Heart left ventricle (tissue), 16 donors: ENCODE measurements at regions not wholly inside any gene's neighbourhood (a gene's known extent, or its start where the extent isn't known, plus 50 kb on each side); places are given as distances from the start of the nearest gene placed in this dataset.

ENCODE experiments used
- ATAC-seq, 4 donors: fragments of 200-7000 bp; cut with Tn5 transposase; one replicate each; pipeline ENCODE4 v1.9.1; 2020 to 2022; ENCODE audit warnings: moderate library complexity in 4 of 4, mild to moderate bottlenecking in 3 of 4, moderate number of reproducible peaks in 1 of 4
- DNase-seq, 5 donors: peaks; one replicate each; pipeline ENCODE4 v3.0.0-alpha.2; 2020
- H3K27ac ChIP-seq, 12 donors: fragments of 200-600 bp; sonication (generic) in 4 of 12; one replicate each; pipeline versions ENCODE4 v1.5.0 to v1.8.0; 2016 to 2022; ENCODE audit warnings: mild to moderate bottlenecking in 2 of 12
- H3K27me3 ChIP-seq, 9 donors: fragments of 200-600 bp; sonication (generic) in 2 of 9; one replicate each; pipeline versions ENCODE4 v1.5.1 to v1.8.0; 2016 to 2022; ENCODE audit warnings: mild to moderate bottlenecking in 3 of 9
- H3K36me3 ChIP-seq, 9 donors: fragments of 200-600 bp; sonication (generic) in 2 of 9; one replicate each; pipeline versions ENCODE4 v1.5.0 to v1.8.0; 2018 to 2022; ENCODE audit warnings: mild to moderate bottlenecking in 2 of 9
- H3K4me1 ChIP-seq, 12 donors: fragments of 200-600 bp; sonication (generic) in 4 of 12; one replicate each; pipeline versions ENCODE4 v1.5.0 to v1.8.0; 2016 to 2022; ENCODE audit warnings: mild to moderate bottlenecking in 3 of 12
- H3K4me3 ChIP-seq, 12 donors: fragments of 200-600 bp; sonication (generic) in 4 of 12; one replicate each; pipeline versions ENCODE4 v1.5.0 to v1.8.0; 2017 to 2022; ENCODE audit warnings: mild to moderate bottlenecking in 9 of 12, moderate library complexity in 4 of 12
- H3K9me3 ChIP-seq, 12 donors: fragments of 200-600 bp; sonication (generic) in 4 of 12; one replicate each; pipeline versions ENCODE4 v1.5.0 to v1.8.0; 2016 to 2022; ENCODE audit warnings: mild to moderate bottlenecking in 1 of 12
- CTCF ChIP-seq, 12 donors: fragments of 200-600 bp; sonication (generic) in 4 of 12; IDR thresholded peaks; one replicate each; pipeline versions ENCODE4 v1.5.0 to v1.8.0; 2018 to 2022; ENCODE audit warnings: antibody characterized with exemption in 12 of 12, mild to moderate bottlenecking in 5 of 12
- POLR2A ChIP-seq, 2 donors: fragments of 450-650 bp; IDR thresholded peaks; one replicate each; pipeline ENCODE4 v1.6.1; 2017; ENCODE audit warnings: antibody characterized with exemption in 2 of 2, mild to moderate bottlenecking in 2 of 2, moderate library complexity in 2 of 2
- WGBS, 4 donors: extraction: QIAGEN DNeasy Blood & Tissue Kit in 2 of 4; methylation state at CpG; one replicate each; pipeline versions ENCODE4 v1.1.5 to v1.1.7; 2013 to 2018; 5-methylcytosine and 5-hydroxymethylcytosine counted together
- intact Hi-C, 10 donors: fragments of 100-400 bp; cut with DNase I; formaldehyde crosslinking; loops; one replicate each; pipeline versions ENCODE4 v1.11.1 to v1.14.2; 2022
- donor health status: ischemic (EF 13 %, LVEDD 7.1; RV severe dilation, severe dysfunction).
- donor health status: healthy with polysubstance abuse.
- donor health status: DM: no; HTN: yes; CAD: no.
- donor health status: DM: no; HTN: no; CAD: no.
- donor health status: ischemic (EF 25% LVEDD 6.9; RV normal size, moderate dysfunction).
- donor health status: ischemic (EF 25% LVEDD 5.7; RV mildly dilated, moderate dysfunction).
- donor health status: healthy.
- donor health status: DM: yes; HTN: yes; CAD: no.
- donor health status: ischemic (EF 35%, LVEDD 5.7; RV mildly dilated, moderate dysfunction).
- donor health status: nonischemic (EF 11% LVEDD 7.7; RV severe dilation, severe dysfunction).
- donor health status: DM: yes; HTN: yes; CAD: no.
- donor health status: PGD.
- donor health status: ischemic (EF 29% LVEDD 5.4; RV normal size, mild dysfunction).
- donor health status: nonischemic (EF 23%, LVEDD 6.1; RV moderate dilation, normal function).

GRCh38 chr1:38120552-38121230, 74.1 kb upstream of the POU3F1 start:
- intact Hi-C loops, result no loop called here
- no peak overlapping the region for H3K27ac ChIP-seq
- peak in 1 of 5 donors; percentile 8 for DNase-seq
- TF ChIP-seq CTCF (IDR thresholded peaks at IDR 0.05), result no peak
- TF ChIP-seq POLR2A (IDR thresholded peaks at IDR 0.05), result no peak
- no peaks in the 10 kb centered on the region for H3K36me3 ChIP-seq
- 88 to 92% (median 90%) methylated on average over 5 of the region's 5 CpGs for WGBS, 4 donors
- ATAC-seq, result no peak
- no peaks in the 10 kb centered on the region for H3K9me3 ChIP-seq
- H3K4me1 ChIP-seq, result no peaks in the 10 kb centered on the region
- no peak overlapping the region for H3K4me3 ChIP-seq
- no peaks in the 10 kb centered on the region for H3K27me3 ChIP-seq

GRCh38 chr1:38118976-38119375, 72.4 kb upstream of the POU3F1 start:
- no peaks in the 10 kb centered on the region for H3K9me3 ChIP-seq
- no peak for ATAC-seq
- intact Hi-C loops, result no loop called here

GRCh38 chr1:38117444-38117887, 70.9 kb upstream of the POU3F1 start:
- no peak for TF ChIP-seq CTCF (IDR thresholded peaks at IDR 0.05)
- TF ChIP-seq POLR2A (IDR thresholded peaks at IDR 0.05), result no peak
- ATAC-seq, result no peak

More at GRCh38 chr1:38118976-38119375, 72.4 kb upstream of the POU3F1 start:
- Histone ChIP-seq H3K4me1 (no peaks in the 10 kb centered on the region), H3K4me3 (no peak overlapping the region), H3K27ac (no peak overlapping the region), H3K27me3 (no peaks in the 10 kb centered on the region), H3K36me3 (no peaks in the 10 kb centered on the region)
- DNase-seq, result peak in 1 of 5 donors; percentile 8
- WGBS, 4 donors, result 60 to 78% (median 73%) methylated on average over 9 of the region's 9 CpGs
- TF ChIP-seq POLR2A (IDR thresholded peaks at IDR 0.05), result no peak
- TF ChIP-seq CTCF (IDR thresholded peaks at IDR 0.05), result no peak

GRCh38 chr1:38115682-38116202, 69.1 kb upstream of the POU3F1 start:
- intact Hi-C loops, result no loop called here
- Histone ChIP-seq H3K27me3 (no peaks in the 10 kb centered on the region), H3K27ac (no peak overlapping the region), H3K36me3 (no peaks in the 10 kb centered on the region), H3K9me3 (peaks cover 0 to 1% (median 0%) of the 10 kb centered on the region in 12 donors), H3K4me1 (no peaks in the 10 kb centered on the region), H3K4me3 (no peak overlapping the region)
- DNase-seq (no peak), ATAC-seq (no peak)
- 79 to 82% (median 81%) methylated on average over 9 of the region's 9 CpGs for WGBS, 4 donors
- TF ChIP-seq POLR2A (IDR thresholded peaks at IDR 0.05) (no peak), CTCF (IDR thresholded peaks at IDR 0.05) (no peak)

More at GRCh38 chr1:38117444-38117887, 70.9 kb upstream of the POU3F1 start:
- 84 to 96% (median 88%) methylated on average over 9 to 11 of the region's 11 CpGs for WGBS, 4 donors
- H3K4me3 ChIP-seq, result no peak overlapping the region
- no peaks in the 10 kb centered on the region for H3K4me1 ChIP-seq
- H3K9me3 ChIP-seq, result no peaks in the 10 kb centered on the region
- intact Hi-C loops, result no loop called here
- H3K27ac ChIP-seq, result no peak overlapping the region
- no peaks in the 10 kb centered on the region for H3K36me3 ChIP-seq
- H3K27me3 ChIP-seq, result no peaks in the 10 kb centered on the region
- no peak for DNase-seq
